OCI-LY1 (cell line): ENCODE measurements at regions not wholly inside any gene's neighbourhood (a gene's known extent, or its start where the extent isn't known, plus 50 kb on each side); places are given as distances from the start of the nearest gene placed in this dataset.

Source experiments
- H2AFZ ChIP-seq: fragments of 200-600 bp; sonication (generic), shearing (Covaris generic); 2 replicates; pipeline ENCODE4 v1.6.0; 2014; ENCODE audit warnings: antibody characterized with exemption, mild to moderate bottlenecking, low read length
- H3F3A ChIP-seq: fragments of 200-600 bp; sonication (generic), shearing (Covaris generic); 2 replicates; pipeline ENCODE4 v1.6.0; 2014; ENCODE audit warnings: mild to moderate bottlenecking, antibody characterized with exemption, low read length, moderate library complexity; ENCODE audit not compliant: insufficient read depth
- H3K27ac ChIP-seq: fragments of 200-600 bp; sonication (generic); 2 replicates; pipeline ENCODE4 v1.5.1; 2014; ENCODE audit warnings: low read length, mixed run types, mild to moderate bottlenecking, low read depth; ENCODE audit not compliant: poor library complexity, severe bottlenecking
- H3K27me3 ChIP-seq: fragments of 200-600 bp; sonication (generic); 2 replicates; pipeline ENCODE4 v1.6.0; 2014; ENCODE audit warnings: antibody characterized with exemption, mild to moderate bottlenecking, low read length, moderate library complexity; ENCODE audit not compliant: insufficient read depth
- H3K36me3 ChIP-seq: fragments of 200-600 bp; sonication (generic); 2 replicates; pipeline ENCODE4 v1.6.1; 2014; ENCODE audit warnings: mild to moderate bottlenecking, antibody characterized with exemption, low read length, moderate library complexity, mixed read lengths; ENCODE audit not compliant: insufficient read depth
- H3K4me1 ChIP-seq: fragments of 200-600 bp; sonication (generic); 2 replicates; pipeline ENCODE4 v1.5.1; 2014; ENCODE audit warnings: mild to moderate bottlenecking, low read length, moderate library complexity; ENCODE audit not compliant: insufficient read depth, severe bottlenecking
- H3K4me2 ChIP-seq: fragments of 200-600 bp; sonication (generic), shearing (Covaris generic); 2 replicates; pipeline ENCODE4 v1.6.1; 2014; ENCODE audit warnings: low read length
- H3K4me3 ChIP-seq: fragments of 200-600 bp; sonication (generic); 2 replicates; pipeline ENCODE4 v1.5.1; 2014; ENCODE audit warnings: low read length, low read depth, mild to moderate bottlenecking, mixed read lengths; ENCODE audit not compliant: poor library complexity, severe bottlenecking
- H3K79me2 ChIP-seq: fragments of 200-600 bp; shearing (Covaris generic); 2 replicates; pipeline ENCODE4 v1.6.1; 2016; ENCODE audit warnings: mixed run types, low read length, mixed read lengths; ENCODE audit not compliant: insufficient read depth
- H3K9ac ChIP-seq: fragments of 200-600 bp; sonication (generic), shearing (Covaris generic); 2 replicates; pipeline ENCODE4 v1.6.1; 2014; ENCODE audit warnings: mild to moderate bottlenecking, low read length, mixed read lengths
- H3K9me2 ChIP-seq: fragments of 200-600 bp; sonication (generic), shearing (Covaris generic); 2 replicates; pipeline ENCODE4 v1.6.1; 2014; ENCODE audit warnings: low read depth, mild to moderate bottlenecking, low read length, mixed read lengths
- H3K9me3 ChIP-seq: fragments of 200-600 bp; shearing (Covaris generic); 2 replicates; pipeline ENCODE4 v1.6.1; 2014; ENCODE audit warnings: low read length, mixed read lengths
- H4K20me1 ChIP-seq: fragments of 200-600 bp; sonication (generic), shearing (Covaris generic); 2 replicates; pipeline ENCODE4 v1.6.0; 2016; ENCODE audit warnings: mild to moderate bottlenecking, low read length; ENCODE audit not compliant: insufficient read depth
- EZH2 ChIP-seq: fragments of 200-600 bp; sonication (generic), shearing (Covaris generic); IDR thresholded peaks from 2 replicates; pipeline ENCODE4 v1.8.0; 2017; ENCODE audit warnings: borderline replicate concordance, mixed run types, mild to moderate bottlenecking, antibody characterized with exemption, low read length, moderate library complexity, mixed read lengths
- TF ChIP-seq, protein P1 (sequence below): fragments of 200-600 bp; sonication (generic), shearing (Covaris generic); IDR thresholded peaks from 2 replicates; pipeline ENCODE4 v1.5.1; 2017; ENCODE audit warnings: mild to moderate bottlenecking, antibody characterized with exemption, low read length, moderate library complexity, mixed read lengths

GRCh38 chr3:167067787-167068161 lies 312.3 kb downstream of the ZBBX start:
- TF ChIP-seq, protein P1, sequence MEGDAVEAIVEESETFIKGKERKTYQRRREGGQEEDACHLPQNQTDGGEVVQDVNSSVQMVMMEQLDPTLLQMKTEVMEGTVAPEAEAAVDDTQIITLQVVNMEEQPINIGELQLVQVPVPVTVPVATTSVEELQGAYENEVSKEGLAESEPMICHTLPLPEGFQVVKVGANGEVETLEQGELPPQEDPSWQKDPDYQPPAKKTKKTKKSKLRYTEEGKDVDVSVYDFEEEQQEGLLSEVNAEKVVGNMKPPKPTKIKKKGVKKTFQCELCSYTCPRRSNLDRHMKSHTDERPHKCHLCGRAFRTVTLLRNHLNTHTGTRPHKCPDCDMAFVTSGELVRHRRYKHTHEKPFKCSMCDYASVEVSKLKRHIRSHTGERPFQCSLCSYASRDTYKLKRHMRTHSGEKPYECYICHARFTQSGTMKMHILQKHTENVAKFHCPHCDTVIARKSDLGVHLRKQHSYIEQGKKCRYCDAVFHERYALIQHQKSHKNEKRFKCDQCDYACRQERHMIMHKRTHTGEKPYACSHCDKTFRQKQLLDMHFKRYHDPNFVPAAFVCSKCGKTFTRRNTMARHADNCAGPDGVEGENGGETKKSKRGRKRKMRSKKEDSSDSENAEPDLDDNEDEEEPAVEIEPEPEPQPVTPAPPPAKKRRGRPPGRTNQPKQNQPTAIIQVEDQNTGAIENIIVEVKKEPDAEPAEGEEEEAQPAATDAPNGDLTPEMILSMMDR, result no peak
- no peak for TF ChIP-seq EZH2
- H3K4me3 ChIP-seq, result no peak overlapping the region
- no peaks in the 10 kb centered on the region for H3K36me3 ChIP-seq
- H3K79me2 ChIP-seq, result no peaks in the 10 kb centered on the region
- H3K4me1 ChIP-seq, result no peaks in the 10 kb centered on the region
- H3F3A ChIP-seq, result no peaks in the 10 kb centered on the region
- no peaks in the 10 kb centered on the region for H4K20me1 ChIP-seq
- no peak overlapping the region for H3K4me2 ChIP-seq
- H2AFZ ChIP-seq, result no peak overlapping the region
- H3K27ac ChIP-seq, result no peak overlapping the region
- no peaks in the 10 kb centered on the region for H3K27me3 ChIP-seq
- no peaks in the 10 kb centered on the region for H3K9me2 ChIP-seq
- no peak overlapping the region for H3K9ac ChIP-seq
- no peaks in the 10 kb centered on the region for H3K9me3 ChIP-seq

DNA sequence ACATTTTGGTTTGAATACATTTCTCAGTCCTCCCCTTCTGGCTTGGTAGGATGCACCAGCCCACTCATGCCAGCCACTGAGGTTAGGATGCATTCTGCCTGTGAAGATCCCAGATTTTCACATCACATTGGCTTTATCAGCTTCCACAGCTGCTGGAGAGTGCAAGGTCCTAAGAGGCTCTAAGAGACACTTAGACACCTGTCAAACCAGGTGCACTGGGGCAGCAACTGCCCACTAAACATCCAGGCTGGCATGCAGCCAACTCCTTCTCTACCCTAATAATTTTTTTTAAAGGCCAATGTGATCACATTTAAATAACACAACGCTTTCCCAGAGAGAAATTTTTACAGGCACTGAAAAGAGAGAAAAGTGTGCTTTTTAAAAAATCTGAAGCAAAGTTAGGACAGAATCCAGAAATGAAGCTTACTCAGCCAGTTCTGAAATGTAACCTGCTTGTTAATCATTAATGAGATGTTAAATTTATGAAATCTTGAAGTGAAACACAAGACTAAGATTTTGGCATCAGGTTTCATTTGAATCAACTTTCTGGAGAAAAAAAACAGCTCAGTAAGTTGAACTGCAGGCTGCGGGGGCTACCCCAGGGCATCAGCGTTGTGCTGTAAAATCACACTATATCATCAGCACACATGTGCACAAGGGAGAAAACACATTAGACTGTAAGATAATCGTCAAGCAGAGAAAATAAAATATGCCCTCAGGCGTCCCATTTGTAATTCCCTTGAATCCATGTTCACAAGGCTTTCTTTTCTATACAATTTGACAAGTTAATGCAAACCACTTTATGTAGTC lies 312.9 kb downstream of the ZBBX start:
- no peak overlapping the region for H3K27ac ChIP-seq
- H3K36me3 ChIP-seq, result no peaks in the 10 kb centered on the region
- no peaks in the 10 kb centered on the region for H3K4me1 ChIP-seq
- H3F3A ChIP-seq, result no peaks in the 10 kb centered on the region
- H3K9me2 ChIP-seq, result no peaks in the 10 kb centered on the region
- H3K79me2 ChIP-seq, result no peaks in the 10 kb centered on the region
- no peaks in the 10 kb centered on the region for H3K27me3 ChIP-seq
- H4K20me1 ChIP-seq, result no peaks in the 10 kb centered on the region
- H2AFZ ChIP-seq, result no peak overlapping the region
- no peaks in the 10 kb centered on the region for H3K9me3 ChIP-seq
- H3K9ac ChIP-seq, result no peak overlapping the region
- no peak overlapping the region for H3K4me2 ChIP-seq
- TF ChIP-seq EZH2, result no peak
- TF ChIP-seq, protein P1, result no peak
- no peak overlapping the region for H3K4me3 ChIP-seq

DNA sequence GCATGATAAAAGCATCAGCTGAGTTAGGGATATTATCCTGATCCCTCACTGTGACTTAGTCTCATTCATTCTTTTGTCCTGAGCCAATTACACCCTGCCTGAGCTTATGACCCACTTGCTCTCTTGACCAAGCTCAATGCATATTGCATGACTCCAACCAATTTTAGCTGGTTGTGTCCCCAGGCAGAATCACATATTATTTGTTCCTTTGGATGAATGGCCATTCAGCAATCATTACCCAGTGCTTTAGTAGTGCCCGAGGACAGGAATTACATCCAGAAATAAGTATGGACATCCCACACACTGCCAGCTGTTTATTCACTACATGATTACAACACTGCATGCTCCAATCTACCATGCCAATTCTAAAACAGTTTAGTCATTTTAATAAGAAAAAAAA lies 322.5 kb downstream of the ZBBX start:
- Histone ChIP-seq H2AFZ (no peak overlapping the region), H3K4me1 (no peaks in the 10 kb centered on the region), H4K20me1 (no peaks in the 10 kb centered on the region), H3K9ac (no peak overlapping the region), H3F3A (no peaks in the 10 kb centered on the region), H3K36me3 (no peaks in the 10 kb centered on the region), H3K4me3 (no peak overlapping the region), H3K4me2 (no peak overlapping the region), H3K9me2 (no peaks in the 10 kb centered on the region), H3K27ac (no peak overlapping the region), H3K79me2 (no peaks in the 10 kb centered on the region), H3K27me3 (no peaks in the 10 kb centered on the region), H3K9me3 (no peaks in the 10 kb centered on the region)
- TF ChIP-seq, protein P1, result no peak
- TF ChIP-seq EZH2, result no peak
